ENCODE measurements at regions not wholly inside any gene's neighbourhood (a gene's known extent, or its start where the extent isn't known, plus 50 kb on each side); places are given as distances from the start of the nearest gene placed in this dataset.

DNA sequence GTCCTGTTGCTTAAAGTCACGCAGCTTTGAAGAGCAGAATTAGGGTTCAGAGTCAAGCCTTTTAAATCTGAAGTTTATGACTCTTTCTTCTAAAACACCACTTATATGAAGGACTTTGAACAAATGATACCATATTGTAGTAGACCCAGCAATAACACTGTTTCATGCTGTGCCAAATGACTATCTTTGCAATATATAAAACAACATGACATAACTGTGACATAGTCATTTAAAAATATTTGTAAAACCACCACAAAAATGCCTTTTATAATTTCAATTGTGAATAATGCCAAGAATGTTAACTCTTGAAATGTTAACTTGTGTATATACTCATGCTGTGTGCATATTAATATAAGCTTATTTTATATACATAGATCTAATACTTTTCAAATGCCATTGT is 452.1 kb upstream of the NEGR1 start:
- Histone ChIP-seq H3K36me3 (ENCODE audit: low read depth) (no peaks in the 10 kb centered on the region), H3K4me3 (no peak overlapping the region), H4K20me1 (ENCODE audit: insufficient read depth) (no peaks in the 10 kb centered on the region), H3K27ac (no peak overlapping the region), H3K4me1 (ENCODE audit: insufficient read depth) (no peaks in the 10 kb centered on the region), H3K9me2 (ENCODE audit: insufficient read depth) (no peaks in the 10 kb centered on the region), H3K9me3 (ENCODE audit: low read depth) (peaks cover 5% of the 10 kb centered on the region), H3K79me2 (ENCODE audit: insufficient read depth) (no peaks in the 10 kb centered on the region), H2AFZ (no peak overlapping the region), H3K4me2 (ENCODE audit: unreplicated experiment) (no peak overlapping the region), H3F3A (ENCODE audit: insufficient read depth) (no peaks in the 10 kb centered on the region), H3K27me3 (replicated peaks; ENCODE audit: insufficient read depth) (no peaks in the 10 kb centered on the region), H3K9ac (no peak overlapping the region)
- DNase-seq: no peak
- in situ Hi-C loops (cut with MboI): no loop called here
- WGBS, 2 experiments (ENCODE audit: low coverage in 1 of 2, low lambda C conversion rate in 2 of 2, missing lambda C conversion rate in 2 of 2): 36 to 42% methylated on average over 1 of the region's 1 CpG
- TF ChIP-seq EZH2 (IDR thresholded peaks at IDR 0.05; ENCODE audit: insufficient read depth, poor library complexity, severe bottlenecking) (no peak), EZH2phosphoT487 (IDR thresholded peaks at IDR 0.05; ENCODE audit: insufficient read depth, low read depth) (no peak)

DNA sequence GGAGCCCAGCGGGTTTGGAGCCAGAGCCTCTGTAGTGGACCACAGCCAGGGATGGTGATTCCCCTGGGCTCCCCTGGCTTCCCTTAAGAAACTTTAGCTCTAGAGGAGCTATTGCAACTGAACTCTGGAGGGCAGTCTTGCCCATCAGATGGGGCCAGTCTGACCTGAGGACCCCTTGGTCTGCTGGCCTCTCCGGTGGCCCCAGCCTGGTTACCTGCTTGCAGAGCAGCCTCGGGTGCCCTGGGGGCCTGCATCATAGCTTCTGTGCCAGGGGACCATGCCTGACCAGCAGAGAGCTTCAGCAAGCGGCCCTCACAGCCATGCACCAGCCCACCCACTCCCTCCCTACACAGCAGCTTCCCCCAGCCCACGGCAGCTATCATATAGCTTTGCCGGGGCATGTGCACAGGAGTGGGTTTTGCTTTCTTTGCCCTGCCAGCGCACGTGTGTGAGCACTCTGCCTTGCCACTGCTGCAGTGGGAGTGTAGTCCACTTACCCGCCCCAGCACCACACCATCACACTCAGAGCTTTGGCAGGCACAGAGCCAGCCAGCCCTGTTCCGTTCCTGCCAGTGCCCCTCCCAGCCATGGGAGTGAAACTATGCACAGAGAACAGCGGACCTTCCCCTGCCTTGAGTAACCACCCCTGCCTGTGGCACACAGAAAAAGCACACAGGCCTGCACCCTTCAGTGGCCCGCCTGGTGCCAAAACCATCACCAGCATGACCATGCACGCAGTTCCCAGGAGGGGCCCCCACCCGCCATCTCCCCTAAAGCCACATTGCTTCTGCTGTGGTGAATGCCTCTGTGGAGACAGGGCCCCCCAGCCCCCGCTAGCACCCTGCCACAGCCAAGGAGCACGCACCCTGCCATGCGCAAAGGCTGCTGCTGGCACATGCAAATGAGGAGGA is 442.9 kb upstream of the NEGR1 start:
- Histone ChIP-seq H3K9me2 (ENCODE audit: insufficient read depth) (no peaks in the 10 kb centered on the region), H4K20me1 (ENCODE audit: insufficient read depth) (no peaks in the 10 kb centered on the region), H3K4me1 (ENCODE audit: insufficient read depth) (no peaks in the 10 kb centered on the region), H3F3A (ENCODE audit: insufficient read depth) (no peaks in the 10 kb centered on the region), H3K4me3 (no peak overlapping the region), H3K27me3 (replicated peaks; ENCODE audit: insufficient read depth) (no peaks in the 10 kb centered on the region), H3K27ac (no peak overlapping the region), H3K79me2 (ENCODE audit: insufficient read depth) (no peaks in the 10 kb centered on the region), H2AFZ (no peak overlapping the region), H3K9ac (no peak overlapping the region), H3K9me3 (ENCODE audit: low read depth) (no peaks in the 10 kb centered on the region), H3K4me2 (ENCODE audit: unreplicated experiment) (no peak overlapping the region), H3K36me3 (ENCODE audit: low read depth) (no peaks in the 10 kb centered on the region)
- in situ Hi-C loops (cut with MboI): no loop called here
- DNase-seq: no peak
- WGBS, 2 experiments (ENCODE audit: low coverage in 1 of 2, low lambda C conversion rate in 2 of 2, missing lambda C conversion rate in 2 of 2): 54 to 55% methylated on average over 15 to 16 of the region's 17 CpGs
- TF ChIP-seq EZH2phosphoT487 (IDR thresholded peaks at IDR 0.05; ENCODE audit: insufficient read depth, low read depth) (no peak), EZH2 (IDR thresholded peaks at IDR 0.05; ENCODE audit: insufficient read depth, poor library complexity, severe bottlenecking) (no peak)

DNA sequence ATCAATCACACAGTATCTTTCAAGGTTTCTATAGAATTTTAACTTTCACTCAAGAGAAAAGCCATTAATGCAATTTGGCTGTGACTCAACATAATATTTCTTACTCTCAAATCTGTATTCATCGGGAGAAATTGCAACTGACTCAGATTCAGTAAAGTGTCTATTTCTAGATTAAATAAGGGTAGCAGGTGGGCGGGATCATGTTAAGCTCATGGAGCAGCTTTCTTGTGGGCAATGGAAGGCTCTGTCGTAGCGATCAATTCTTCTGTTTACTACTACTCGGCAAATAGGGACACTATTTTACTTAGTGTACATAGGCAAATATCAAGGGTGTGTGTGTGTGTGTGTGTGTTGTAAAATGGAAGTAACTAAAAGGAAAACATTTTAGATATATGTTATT is 423.6 kb upstream of the NEGR1 start:
- no peaks in the 10 kb centered on the region for H4K20me1 ChIP-seq (ENCODE audit: insufficient read depth)
- H3K4me2 ChIP-seq (ENCODE audit: unreplicated experiment): no peak overlapping the region
- H3K79me2 ChIP-seq (ENCODE audit: insufficient read depth): no peaks in the 10 kb centered on the region
- TF ChIP-seq EZH2 (IDR thresholded peaks at IDR 0.05; ENCODE audit: insufficient read depth, poor library complexity, severe bottlenecking) (no peak), EZH2phosphoT487 (IDR thresholded peaks at IDR 0.05; ENCODE audit: insufficient read depth, low read depth) (no peak)
- no peaks in the 10 kb centered on the region for H3F3A ChIP-seq (ENCODE audit: insufficient read depth)
- H3K4me3 ChIP-seq: no peak overlapping the region
- DNase-seq: no peak
- in situ Hi-C loops (cut with MboI): no loop called here
- no peak overlapping the region for H3K27ac ChIP-seq
- no peaks in the 10 kb centered on the region for H3K36me3 ChIP-seq (ENCODE audit: low read depth)
- H3K9ac ChIP-seq: no peak overlapping the region
- H2AFZ ChIP-seq: no peak overlapping the region
- H3K4me1 ChIP-seq (ENCODE audit: insufficient read depth): no peaks in the 10 kb centered on the region
- 57 to 58% methylated on average over 5 of the region's 5 CpGs for WGBS, 2 experiments (ENCODE audit: low coverage in 1 of 2, low lambda C conversion rate in 2 of 2, missing lambda C conversion rate in 2 of 2)
- no peaks in the 10 kb centered on the region for H3K9me2 ChIP-seq (ENCODE audit: insufficient read depth)
- H3K27me3 ChIP-seq (replicated peaks; ENCODE audit: insufficient read depth): no peaks in the 10 kb centered on the region
- peaks cover 2% of the 10 kb centered on the region for H3K9me3 ChIP-seq (ENCODE audit: low read depth)

DNA sequence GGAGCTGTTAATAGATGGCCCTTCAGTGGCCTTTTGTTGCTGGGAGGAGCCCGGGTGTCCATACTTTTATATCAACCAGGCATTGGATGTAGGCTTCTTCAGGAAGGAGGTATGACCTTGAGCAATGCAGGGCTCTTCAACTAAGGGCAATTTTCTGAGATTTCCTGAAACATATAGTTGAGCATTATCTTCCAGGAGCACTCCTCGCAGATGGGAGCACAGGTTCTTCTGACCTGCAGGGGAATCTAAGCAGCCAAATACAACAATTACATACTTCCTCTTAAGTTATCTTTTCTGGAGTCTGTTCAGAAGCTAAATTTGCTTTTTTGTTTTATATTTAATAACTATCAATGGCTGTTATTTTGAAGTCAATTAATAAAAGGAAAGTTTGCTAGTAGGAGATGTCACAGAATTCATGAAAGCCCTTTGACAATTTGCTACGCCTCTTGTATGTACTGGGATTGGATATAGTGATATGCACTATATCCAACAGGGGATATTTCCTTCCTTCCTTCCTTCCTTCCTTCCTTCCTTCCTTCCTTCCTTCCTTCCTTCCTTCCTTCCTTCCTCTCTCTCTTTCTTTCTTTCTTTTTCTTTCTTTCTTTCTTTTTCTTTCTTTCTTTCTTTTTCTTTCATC is 422.6 kb upstream of the NEGR1 start:
- in situ Hi-C loops (cut with MboI): no loop called here
- 38 to 40% methylated on average over 3 of the region's 3 CpGs for WGBS, 2 experiments (ENCODE audit: low coverage in 1 of 2, low lambda C conversion rate in 2 of 2, missing lambda C conversion rate in 2 of 2)

More for the DNA sequence above, 422.6 kb upstream of the NEGR1 start:
- Histone ChIP-seq H3K27ac (no peak overlapping the region), H4K20me1 (ENCODE audit: insufficient read depth) (no peaks in the 10 kb centered on the region), H3F3A (ENCODE audit: insufficient read depth) (no peaks in the 10 kb centered on the region), H3K9ac (no peak overlapping the region), H3K79me2 (ENCODE audit: insufficient read depth) (no peaks in the 10 kb centered on the region), H2AFZ (no peak overlapping the region), H3K27me3 (replicated peaks; ENCODE audit: insufficient read depth) (no peaks in the 10 kb centered on the region), H3K4me2 (ENCODE audit: unreplicated experiment) (no peak overlapping the region), H3K4me1 (ENCODE audit: insufficient read depth) (no peaks in the 10 kb centered on the region), H3K9me2 (ENCODE audit: insufficient read depth) (no peaks in the 10 kb centered on the region), H3K36me3 (ENCODE audit: low read depth) (no peaks in the 10 kb centered on the region), H3K9me3 (ENCODE audit: low read depth) (peaks cover 2% of the 10 kb centered on the region), H3K4me3 (no peak overlapping the region)
- DNase-seq: no peak
- TF ChIP-seq EZH2phosphoT487 (IDR thresholded peaks at IDR 0.05; ENCODE audit: insufficient read depth, low read depth) (no peak), EZH2 (IDR thresholded peaks at IDR 0.05; ENCODE audit: insufficient read depth, poor library complexity, severe bottlenecking) (no peak)
